ENCODE measurements at regions not wholly inside any gene's neighbourhood (a gene's known extent, or its start where the extent isn't known, plus 50 kb on each side); places are given as distances from the start of the nearest gene placed in this dataset.

DNA sequence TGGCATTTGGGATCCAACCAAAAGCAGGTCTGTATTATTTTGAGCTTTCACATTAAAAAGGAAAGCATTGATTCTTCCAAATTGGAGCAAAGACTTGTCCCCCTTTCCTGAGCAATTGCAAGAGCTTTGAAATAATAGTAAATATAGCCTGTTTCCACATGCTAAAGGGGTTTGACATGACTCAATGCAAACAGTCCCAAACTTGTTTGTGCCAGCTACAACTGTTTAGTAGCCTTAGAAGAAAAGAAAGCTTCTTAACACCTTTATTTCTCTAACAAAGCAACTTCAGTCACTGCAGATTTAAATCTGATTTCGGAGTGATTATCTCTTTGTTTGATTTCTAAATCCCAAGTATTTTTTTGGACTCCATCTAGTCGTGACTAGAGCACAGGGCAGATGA is 180.2 kb downstream of the SEMA6D start:
- H3K36me3 ChIP-seq (ENCODE audit: control insufficient read depth in 2 of 4, insufficient read depth in 4 of 4, low read length in 3 of 4) = no peaks in the 10 kb centered on the region
- no peak for DNase-seq (ENCODE audit: low read depth in 1 of 2, low spot score in 2 of 2)
- no peak overlapping the region for H3K27ac ChIP-seq (ENCODE audit: low read depth, low read length)
- no peak overlapping the region for H2AK5ac ChIP-seq (ENCODE audit: low read depth, low read length)
- no peak overlapping the region for H2BK120ac ChIP-seq (replicated peaks; ENCODE audit: low read depth, low read length)
- CTCF ChIA-PET (ENCODE audit: partially characterized antibody) = interaction anchor here (1.0 kb wide), 1 partner anchor 15 kb away, joined by 4 read pairs; no protein-coding TSS in a partner anchor
- H3K56ac ChIP-seq (replicated peaks; ENCODE audit: insufficient read length, low read depth, low read length) = no peak overlapping the region
- no peak overlapping the region for H3K4me3 ChIP-seq (ENCODE audit: extremely low read depth in 1 of 4, insufficient read depth in 2 of 4, low read depth in 3 of 4, low read length in 4 of 4)
- H3K18ac ChIP-seq (ENCODE audit: extremely low read depth, low read length) = no peak overlapping the region
- H4K5ac ChIP-seq (ENCODE audit: insufficient read length, low read depth, low read length) = no peak overlapping the region
- H3K4me2 ChIP-seq (ENCODE audit: insufficient read depth in 1 of 2, low read depth in 2 of 2, low read length in 2 of 2) = no peak overlapping the region
- H3K4ac ChIP-seq (replicated peaks; ENCODE audit: insufficient read length, low read depth, low read length) = no peak overlapping the region
- no peak overlapping the region for H4K8ac ChIP-seq (ENCODE audit: extremely low read depth, insufficient read depth, low read length)
- H2BK20ac ChIP-seq (ENCODE audit: low read length) = no peak overlapping the region
- no peak for FAIRE-seq
- WGBS, 2 experiments (ENCODE audit: extremely low coverage in 1 of 2, insufficient coverage in 1 of 2, insufficient read length in 1 of 2, insufficient replicate concordance in 2 of 2, low coverage in 1 of 2, low lambda C conversion rate in 2 of 2, missing lambda C conversion rate in 1 of 2) = 90% methylated on average over 2 of the region's 2 CpGs; no CpG with 5 or more reads in 1 of the 2 experiments
- H3K14ac ChIP-seq (ENCODE audit: insufficient read length) = no peak overlapping the region
- H3K9ac ChIP-seq (replicated peaks in 1 of 4; ENCODE audit: extremely low read depth in 1 of 4, low read depth in 3 of 4, low read length in 3 of 4) = no peak overlapping the region
- no peaks in the 10 kb centered on the region for H3K27me3 ChIP-seq (replicated peaks in 1 of 4; ENCODE audit: control insufficient read depth in 3 of 4, extremely low read depth in 1 of 4, insufficient read depth in 3 of 4, low read length in 3 of 4)
- no peaks in the 10 kb centered on the region for H3K79me2 ChIP-seq (ENCODE audit: control insufficient read depth in 1 of 2, insufficient read depth in 2 of 2, low read length in 2 of 2)
- no peak overlapping the region for H2AFZ ChIP-seq (ENCODE audit: low read length)
- H3K23ac ChIP-seq (ENCODE audit: insufficient read length) = no peak overlapping the region
- no peaks in the 10 kb centered on the region for H3K79me1 ChIP-seq (ENCODE audit: low read depth, low read length)
- no peaks in the 10 kb centered on the region for H4K20me1 ChIP-seq (replicated peaks in 1 of 2; ENCODE audit: control insufficient read depth in 1 of 2, insufficient read depth in 2 of 2, low read length in 2 of 2)
- H3K4me1 ChIP-seq (replicated peaks in 1 of 4; ENCODE audit: control insufficient read depth in 3 of 4, insufficient read depth in 4 of 4, low read length in 3 of 4) = 0 out of 7 replicates have a peak, but pooled peaks cover 0 to 2% (median 0%) of the 10 kb centered on the region in 4 experiments
- H3K23me2 ChIP-seq (ENCODE audit: low read depth, low read length) = no peaks in the 10 kb centered on the region
- POLR2A ChIA-PET (ENCODE audit: partially characterized antibody) = no interaction called here
- no peak overlapping the region for H2BK5ac ChIP-seq (ENCODE audit: low read depth, low read length)
- no peak overlapping the region for H2BK12ac ChIP-seq (ENCODE audit: low read depth, low read length)
- peaks cover 4 to 8% of the 10 kb centered on the region in 2 experiments for H3K9me3 ChIP-seq (ENCODE audit: insufficient read depth in 2 of 2, low read depth in 1 of 2, low read length in 1 of 2)
- H4K91ac ChIP-seq (replicated peaks; ENCODE audit: insufficient read length, low read length) = no peak overlapping the region
- no peak overlapping the region for H2BK15ac ChIP-seq (ENCODE audit: low read length)
- no peak for TF ChIP-seq NRF1 (IDR thresholded peaks at IDR 0.05; ENCODE audit: low read depth, low read length)
- no peak for TF ChIP-seq SIN3A (conservative IDR thresholded peaks at IDR 0.05 in 1 of 2, IDR thresholded peaks at IDR 0.05 in 1 of 2; ENCODE audit: low read depth in 1 of 2, low read length in 2 of 2)
- no peak for TF ChIP-seq FOSL1 (IDR thresholded peaks at IDR 0.05; ENCODE audit: insufficient read depth, low read depth, low read length)
- TF ChIP-seq SIX5 (IDR thresholded peaks at IDR 0.05; ENCODE audit: low read depth, low read length) = no peak
- no peak for TF ChIP-seq CBX5 (IDR thresholded peaks at IDR 0.05; ENCODE audit: low read depth, low read length)
- TF ChIP-seq YY1 (IDR thresholded peaks at IDR 0.05; ENCODE audit: low read depth, low read length) = no peak
- no peak for TF ChIP-seq RAD21 (IDR thresholded peaks at IDR 0.05 in 1 of 2, conservative IDR thresholded peaks at IDR 0.05 in 1 of 2; ENCODE audit: low read depth in 2 of 2, low read length in 2 of 2)
